NOMO-1 treated with dmso at 0.1 percent for 144 hours (cell line): ENCODE measurements at regions not wholly inside any gene's neighbourhood (a gene's known extent, or its start where the extent isn't known, plus 50 kb on each side); places are given as distances from the start of the nearest gene placed in this dataset.

Experiments
- DNase-seq: peaks from one replicate; lab custom pipeline; 2025; ENCODE audit not compliant: unreplicated experiment; lab: John Stamatoyannopoulos, UW

GRCh38 chr4:71156616-71157015, 163.2 kb downstream of the DCK start:
- no peak for DNase-seq

GRCh38 chr4:71162386-71162785, 168.9 kb downstream of the DCK start:
- DNase-seq, result no peak

DNA sequence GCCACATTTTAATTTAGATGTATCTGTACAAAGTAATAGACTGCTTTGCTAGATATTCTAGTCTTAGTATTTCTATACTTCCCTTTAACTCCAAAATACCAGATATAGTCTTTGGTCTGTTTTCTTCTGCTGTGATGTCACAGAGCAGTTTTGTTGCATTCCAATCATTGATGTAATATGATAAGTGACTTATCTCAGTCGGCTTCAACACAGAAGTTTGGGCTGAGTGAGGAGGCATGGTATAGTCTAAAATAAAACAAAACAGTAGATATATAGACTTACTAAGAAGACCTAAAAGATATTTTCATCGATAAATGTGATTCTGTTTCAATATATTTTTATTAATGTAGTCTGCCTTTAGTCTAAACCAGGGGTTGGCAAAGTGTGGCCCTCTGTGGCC, 169.9 kb downstream of the DCK start:
- DNase-seq, result no peak

DNA sequence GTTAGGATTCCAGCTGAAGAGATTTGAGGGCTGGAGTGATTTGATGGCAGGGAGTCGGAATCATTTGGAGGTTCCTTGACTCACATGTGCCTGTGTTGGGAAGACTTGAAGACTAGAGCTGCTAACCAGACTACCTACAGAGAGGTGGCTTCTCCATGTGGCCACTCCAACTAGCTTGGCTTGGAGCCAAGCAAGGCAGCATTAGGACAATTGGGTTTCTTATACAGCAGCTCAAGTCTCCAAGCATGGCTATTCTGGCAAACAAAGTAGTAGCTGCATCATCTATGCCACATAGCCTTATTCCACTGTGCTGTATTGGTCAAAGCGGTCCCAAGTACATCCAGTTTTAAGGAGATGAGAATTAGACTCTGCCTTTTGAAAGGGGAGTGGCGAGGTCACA, 171.7 kb upstream of the SLC4A4 start:
- no peak for DNase-seq

DNA sequence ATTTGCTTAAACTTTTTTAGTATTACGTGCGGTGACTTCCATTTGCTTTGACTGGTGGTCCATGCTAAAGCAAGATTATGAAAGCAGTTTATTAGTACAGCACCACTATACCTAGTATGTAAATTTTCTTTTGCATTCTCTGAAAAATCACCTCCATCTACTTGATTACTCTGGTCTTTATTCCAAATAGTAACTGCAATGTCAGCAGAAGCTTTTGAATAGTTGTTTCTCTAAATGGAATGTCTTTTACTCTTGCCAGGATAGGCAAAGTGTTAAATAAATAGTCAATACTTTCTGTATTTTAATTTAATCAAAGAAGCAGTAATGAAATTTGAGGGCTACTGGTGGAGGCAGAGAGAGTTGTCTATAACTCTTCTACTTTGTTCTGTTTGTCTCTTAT, 167.2 kb upstream of the SLC4A4 start:
- no peak for DNase-seq

GRCh38 chr4:71181332-71181731, 157.5 kb upstream of the SLC4A4 start:
- DNase-seq, result no peak

- peak; percentile 20 for DNase-seq
Observed at GRCh38 chr4:71184195-71184781, 154.5 kb upstream of the SLC4A4 start.

- DNase-seq, result no peak
Observed at GRCh38 chr4:71185037-71185436, 153.8 kb upstream of the SLC4A4 start.

GRCh38 chr4:71186257-71186565, 152.6 kb upstream of the SLC4A4 start:
- no peak for DNase-seq

GRCh38 chr4:71186566-71187403, 152.0 kb upstream of the SLC4A4 start:
- DNase-seq, result no peak

- DNase-seq, result no peak
Observed at GRCh38 chr4:71187404-71188155, 151.2 kb upstream of the SLC4A4 start.

DNA sequence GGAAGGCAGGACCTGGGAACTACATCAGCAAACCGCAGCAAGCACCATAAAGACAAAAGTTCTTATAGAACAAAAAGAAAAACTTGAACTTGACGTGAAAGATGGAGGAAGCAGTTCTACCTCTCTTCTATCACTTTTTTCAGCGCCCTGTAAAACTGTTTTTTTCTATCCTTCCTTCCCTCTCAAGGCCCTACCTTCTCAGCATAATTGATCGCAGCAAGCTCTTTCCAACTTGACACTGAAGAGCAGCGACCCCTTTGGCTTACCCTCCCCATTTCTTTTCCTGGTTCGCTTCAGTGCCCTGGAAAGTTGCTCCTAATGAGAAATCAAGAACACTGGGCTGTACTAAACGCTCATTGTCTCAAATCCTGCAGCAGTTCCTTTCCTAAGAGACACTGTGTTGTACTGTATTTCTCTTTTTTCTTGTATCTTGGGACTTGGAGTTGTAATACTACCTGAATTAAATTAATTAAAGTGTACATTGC, 150.6 kb upstream of the SLC4A4 start:
- DNase-seq, result no peak

GRCh38 chr4:71188951-71189350, 149.9 kb upstream of the SLC4A4 start:
- no peak for DNase-seq

DNA sequence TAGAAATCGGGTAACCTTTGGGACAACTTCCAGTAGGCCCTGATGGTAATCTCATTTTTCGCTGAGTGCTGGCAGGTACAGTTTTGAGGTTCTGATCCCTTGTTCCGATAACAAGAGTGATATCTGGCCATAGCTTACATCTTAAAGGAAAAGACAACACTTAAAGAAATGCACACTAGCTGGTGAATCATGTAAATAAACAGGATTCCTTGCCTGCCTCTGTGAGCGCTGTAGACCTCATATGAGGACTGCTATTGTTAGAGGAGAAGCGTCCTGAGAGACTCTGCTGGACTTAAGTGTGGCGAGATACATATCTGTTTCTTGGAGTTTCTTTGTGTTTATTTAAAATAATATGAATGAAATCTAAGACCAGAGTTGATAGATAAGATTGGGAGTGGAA, 149.3 kb upstream of the SLC4A4 start:
- DNase-seq, result no peak

DNA sequence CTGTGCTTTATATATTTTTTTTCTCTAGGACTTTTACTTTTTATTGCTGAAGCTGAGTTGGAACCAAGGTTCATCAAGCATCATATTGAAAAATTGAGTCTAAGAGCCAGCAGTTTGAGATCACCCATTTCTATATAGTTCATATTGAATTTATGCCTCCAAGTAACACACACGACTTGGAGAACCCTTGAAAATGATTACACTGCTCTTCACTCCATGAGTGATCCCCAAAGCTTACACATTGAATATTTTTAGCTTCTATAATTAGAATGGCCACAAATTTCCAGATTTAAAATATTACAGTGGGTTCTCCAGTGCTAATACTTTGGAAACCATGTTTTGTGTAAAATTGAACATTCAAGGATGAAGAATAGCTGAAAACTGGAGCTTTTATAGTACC, 144.4 kb upstream of the SLC4A4 start:
- no peak for DNase-seq

GRCh38 chr4:71195924-71196323, 142.9 kb upstream of the SLC4A4 start:
- DNase-seq, result no peak

DNA sequence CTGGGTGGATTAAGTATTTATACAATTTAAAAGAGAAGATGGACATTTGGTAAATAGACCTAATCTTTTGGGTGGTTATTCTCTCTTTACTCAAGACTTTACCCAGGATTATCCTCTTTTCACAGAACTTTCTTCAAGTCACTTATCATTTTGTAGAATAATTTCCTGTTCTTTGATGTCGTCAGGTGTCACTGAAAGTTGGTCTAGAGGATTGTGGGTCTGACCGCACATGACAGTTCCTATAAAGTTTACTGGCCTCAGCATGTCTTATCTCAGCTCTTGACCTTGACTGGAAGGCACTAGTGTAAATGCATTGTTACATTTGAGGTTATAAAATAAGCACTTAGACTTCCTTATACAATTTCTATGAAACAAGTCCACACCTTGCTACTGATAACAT, 139.9 kb upstream of the SLC4A4 start:
- DNase-seq, result no peak

- DNase-seq, result no peak
Observed at GRCh38 chr4:71201057-71201456, 137.8 kb upstream of the SLC4A4 start.

DNA sequence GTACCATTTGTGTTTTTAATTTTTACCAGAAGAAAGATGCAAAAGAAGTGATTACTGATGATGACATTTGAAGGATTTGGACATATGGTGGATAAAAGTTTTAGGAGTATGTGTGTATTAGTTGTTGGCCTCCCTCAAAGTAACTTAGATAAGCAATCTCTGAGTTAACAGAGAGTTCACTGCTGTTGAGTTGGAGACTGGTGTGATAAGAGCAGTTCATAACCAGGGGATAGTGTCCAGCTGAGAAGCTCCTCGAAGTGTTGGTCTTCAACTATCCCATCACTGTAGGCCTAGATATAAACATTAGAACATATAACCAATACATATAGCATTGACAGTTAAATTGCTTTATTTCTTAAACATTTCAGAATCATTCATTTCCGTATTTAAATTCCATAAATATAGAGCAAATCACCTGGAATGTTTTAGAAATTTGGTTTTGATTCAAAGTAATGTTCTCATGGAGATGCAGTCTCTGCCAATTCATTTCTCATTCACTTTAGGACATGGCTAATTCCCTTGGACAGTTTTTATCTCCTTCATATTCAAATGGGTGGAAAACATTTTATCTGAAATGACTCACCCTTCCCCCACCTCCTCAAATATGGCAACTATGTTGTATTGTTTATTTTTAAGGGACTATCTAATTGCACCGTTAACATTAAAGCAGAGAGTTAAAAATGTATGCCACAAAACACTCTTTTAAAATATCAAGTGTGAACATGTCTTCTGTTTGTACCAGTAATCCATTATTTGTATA, 136.8 kb upstream of the SLC4A4 start:
- DNase-seq, result no peak

- no peak for DNase-seq
Observed at GRCh38 chr4:71202705-71203104, 136.1 kb upstream of the SLC4A4 start.

DNA sequence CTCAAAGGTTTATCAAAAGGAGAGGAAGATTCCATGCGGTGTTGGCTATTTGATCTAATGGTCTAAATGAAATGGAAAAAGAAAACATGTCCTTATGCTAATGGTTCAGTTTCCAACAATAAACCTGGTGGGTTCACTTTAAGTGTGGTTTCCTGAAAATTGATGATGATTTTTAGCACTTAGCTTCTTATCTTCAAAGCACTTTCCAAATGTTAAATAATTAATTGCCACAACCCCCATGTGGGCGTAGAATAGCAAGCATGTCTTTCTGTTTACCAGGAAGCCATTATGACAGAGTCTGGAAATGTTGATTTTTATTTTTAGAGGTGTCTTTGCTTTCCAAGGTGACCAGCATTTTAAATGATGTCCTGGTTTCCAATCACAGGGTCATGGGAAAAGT, 134.8 kb upstream of the SLC4A4 start:
- no peak for DNase-seq
